GM21619 (cell line): ENCODE measurements at regions not wholly inside any gene's neighbourhood (a gene's known extent, or its start where the extent isn't known, plus 50 kb on each side); places are given as distances from the start of the nearest gene placed in this dataset.
"Not testable (repeated sequence)": the region's sequence is repeated elsewhere in the genome, so short reads cannot be mapped to it uniquely, and the experiment has no call there.

Experiments
- ATAC-seq: cut with Tn5 transposase; IDR thresholded peaks from one replicate; pipeline ENCODE4 v1.9.1; 2021; ENCODE audit not compliant: unreplicated experiment

- no peak for ATAC-seq
These were observed 667.4 kb downstream of the ROBO2 start for GRCh38 chr3:77707281-77707680.

- no peak for ATAC-seq
These were observed 669.3 kb downstream of the ROBO2 start for GRCh38 chr3:77709155-77709554.

- no peak for ATAC-seq
These were observed 678.4 kb downstream of the ROBO2 start for GRCh38 chr3:77718311-77718710.

- ATAC-seq = no peak
These were observed 680.6 kb downstream of the ROBO2 start for GRCh38 chr3:77720460-77720971.

GRCh38 chr3:77726517-77726916, 686.6 kb downstream of the ROBO2 start:
- no peak for ATAC-seq

- ATAC-seq = no peak
These were observed 706.1 kb downstream of the ROBO2 start for GRCh38 chr3:77746048-77746447.

- no peak for ATAC-seq
These were observed 707.0 kb downstream of the ROBO2 start for GRCh38 chr3:77746892-77747291.

GRCh38 chr3:77756397-77756975, 716.6 kb downstream of the ROBO2 start:
- ATAC-seq = not testable (repeated sequence)

- no peak for ATAC-seq
These were observed 732.6 kb downstream of the ROBO2 start for GRCh38 chr3:77772459-77772858.

- no peak for ATAC-seq
These were observed 733.2 kb downstream of the ROBO2 start for GRCh38 chr3:77773084-77773483.

GRCh38 chr3:77780278-77780996, 740.5 kb downstream of the ROBO2 start:
- ATAC-seq = no peak

- no peak for ATAC-seq
These were observed 746.3 kb downstream of the ROBO2 start for GRCh38 chr3:77786216-77786615.

GRCh38 chr3:77795013-77795412, 755.1 kb downstream of the ROBO2 start:
- ATAC-seq = no peak

- no peak for ATAC-seq
These were observed 759.4 kb downstream of the ROBO2 start for GRCh38 chr3:77799278-77799677.

GRCh38 chr3:77800893-77801292, 761.0 kb downstream of the ROBO2 start:
- ATAC-seq = no peak

- no peak for ATAC-seq
These were observed 767.4 kb downstream of the ROBO2 start for GRCh38 chr3:77807312-77807711.

- ATAC-seq = no peak
These were observed 774.9 kb downstream of the ROBO2 start for GRCh38 chr3:77814845-77815244.

- ATAC-seq = no peak
These were observed 775.6 kb downstream of the ROBO2 start for GRCh38 chr3:77815467-77815866.

- no peak for ATAC-seq
These were observed 776.5 kb downstream of the ROBO2 start for GRCh38 chr3:77816366-77816765.

GRCh38 chr3:77825001-77825827, 785.3 kb downstream of the ROBO2 start:
- no peak for ATAC-seq

GRCh38 chr3:77835921-77836320, 796.0 kb downstream of the ROBO2 start:
- ATAC-seq = no peak
